Activated gamma-delta T cell treated with anti-CD3 and anti-CD28 coated beads, Interleukin-2, amount 50 U/mL, for 16 hours (primary cell): ENCODE measurements at regions not wholly inside any gene's neighbourhood (a gene's known extent, or its start where the extent isn't known, plus 50 kb on each side); places are given as distances from the start of the nearest gene placed in this dataset.
"Not testable (repeated sequence)": the region's sequence is repeated elsewhere in the genome, so short reads cannot be mapped to it uniquely, and the experiment has no call there.

Experiments used
- DNase-seq: peaks from one replicate; pipeline ENCODE4 v3.0.0-alpha.2; 2020; ENCODE audit warnings: low read depth

DNA sequence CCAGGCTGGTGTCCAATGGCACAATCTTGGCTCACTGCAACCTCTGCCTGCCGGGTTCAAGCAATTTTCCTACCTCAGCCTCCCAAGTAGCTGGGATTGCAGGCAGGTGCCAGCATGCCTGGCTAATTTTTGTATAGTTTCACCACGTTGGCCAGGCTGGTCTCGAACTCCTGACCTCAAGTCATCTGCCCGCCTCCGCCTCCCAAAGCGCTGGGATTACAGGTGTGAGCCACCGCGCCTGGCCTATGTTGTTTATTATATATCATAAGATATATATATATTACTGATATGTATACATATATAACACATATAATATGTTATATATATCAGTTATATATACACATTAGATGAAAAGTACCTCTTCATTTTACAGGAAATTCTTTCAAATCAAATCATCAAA, 914.7 kb downstream of the FOXD4L5 start:
- not testable (repeated sequence) for DNase-seq

DNA sequence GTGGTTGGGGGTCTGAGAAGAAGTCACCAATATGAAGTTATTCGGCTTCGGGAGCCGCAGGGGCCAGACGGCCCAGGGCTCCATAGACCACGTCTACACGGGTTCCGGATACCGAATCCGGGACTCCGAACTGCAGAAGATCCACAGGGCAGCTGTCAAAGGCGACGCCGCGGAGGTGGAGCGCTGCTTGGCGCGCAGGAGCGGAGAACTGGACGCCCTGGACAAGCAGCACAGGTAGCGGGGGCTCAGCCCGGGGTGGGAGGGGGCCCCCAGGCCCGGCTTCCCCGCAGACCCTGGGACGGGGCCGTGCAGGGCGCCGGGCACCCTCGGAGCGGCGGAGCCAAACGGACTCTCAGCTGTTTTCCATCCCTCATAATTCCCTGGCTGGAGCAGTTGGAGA, 915.4 kb downstream of the FOXD4L5 start:
- DNase-seq: not testable (repeated sequence)

DNA sequence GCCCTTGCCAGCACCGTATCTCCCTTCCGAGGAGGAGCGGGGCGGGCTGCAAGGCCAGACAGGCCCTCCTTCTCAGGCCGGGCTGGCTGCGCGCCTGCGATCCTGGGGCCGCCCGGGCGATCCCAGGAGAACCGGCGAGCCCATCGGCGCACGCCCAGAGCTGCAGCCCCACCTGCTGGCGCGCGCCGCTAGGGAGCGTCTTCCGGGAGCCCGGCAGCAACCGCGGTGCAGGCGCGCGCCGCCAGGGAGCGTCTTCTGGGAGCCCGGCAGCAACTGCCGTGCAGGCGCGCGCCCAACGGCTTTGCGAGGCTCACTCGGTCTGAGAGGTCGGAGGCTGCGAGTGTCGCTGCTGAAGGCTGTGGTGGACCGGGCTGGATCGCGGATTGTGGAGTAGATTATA, 915.9 kb downstream of the FOXD4L5 start:
- peak; percentile 64 for DNase-seq

- not testable (repeated sequence) for DNase-seq
Measured at GRCh38 chr9:64368644-64368942, 916.4 kb downstream of the FOXD4L5 start.

- DNase-seq: peak; percentile 0
Measured at GRCh38 chr9:64367826-64368643, 917.0 kb downstream of the FOXD4L5 start.
